ENCODE measurements at regions not wholly inside any gene's neighbourhood (a gene's known extent, or its start where the extent isn't known, plus 50 kb on each side); places are given as distances from the start of the nearest gene placed in this dataset.

- DNase-seq = no peak
- dilution Hi-C loops (cut with HindIII; ENCODE audit: low sequenced_read_pairs, unreplicated experiment) = no loop called here
- POLR2A ChIA-PET (ENCODE audit: unreplicated experiment) = no interaction called here
- Histone ChIP-seq H3K18ac (ENCODE audit: low read depth, low read length) (no peak overlapping the region), H2BK20ac (ENCODE audit: low read depth, low read length) (no peak overlapping the region), H3K9me1 (ENCODE audit: insufficient read depth, low read length) (no peaks in the 10 kb centered on the region), H3K4me3 (ENCODE audit: insufficient read depth, low read depth, low read length) (no peak overlapping the region), H3K9me3 (ENCODE audit: control insufficient read depth, insufficient read depth, low read length) (peaks cover 5% of the 10 kb centered on the region), H3K4me2 (ENCODE audit: low read depth, low read length) (no peak overlapping the region), H3K4ac (ENCODE audit: low read depth, low read length) (no peak overlapping the region), H2AK9ac (replicated peaks; ENCODE audit: low read depth, low read length, poor library complexity) (no peak overlapping the region), H3K14ac (replicated peaks; ENCODE audit: low read depth, low read length) (no peak overlapping the region), H2AFZ (replicated peaks; ENCODE audit: low read length, poor library complexity) (no peak overlapping the region), H2BK5ac (ENCODE audit: low read depth, low read length, poor library complexity, severe bottlenecking) (no peak overlapping the region), H4K20me1 (ENCODE audit: insufficient read depth, low read length) (no peaks in the 10 kb centered on the region), H4K91ac (ENCODE audit: insufficient read depth, low read depth, low read length) (no peak overlapping the region), H2BK15ac (ENCODE audit: low read depth, low read length) (no peak overlapping the region), H4K8ac (ENCODE audit: low read depth in 2 of 2, low read length in 2 of 2) (no peak overlapping the region), H3K27ac (ENCODE audit: insufficient read depth, low read length) (no peak overlapping the region), H4K5ac (ENCODE audit: low read depth, low read length) (no peak overlapping the region), H3K79me1 (ENCODE audit: low read depth in 1 of 2, low read length in 2 of 2) (no peaks in the 10 kb centered on the region), H3K23ac (ENCODE audit: low read depth, low read length) (no peak overlapping the region), H2AK5ac (ENCODE audit: low read depth, low read length) (no peak overlapping the region), H3K27me3 (ENCODE audit: control insufficient read depth, insufficient read depth, low read length) (no peaks in the 10 kb centered on the region), H2BK120ac (ENCODE audit: low read depth, low read length) (no peak overlapping the region), H3K9ac (ENCODE audit: low read depth, low read length) (no peak overlapping the region), H3K4me1 (ENCODE audit: control insufficient read depth, insufficient read depth, low read length) (no peaks in the 10 kb centered on the region), H3K56ac (ENCODE audit: extremely low read depth, insufficient read depth, low read length) (no peak overlapping the region), H3K36me3 (ENCODE audit: control insufficient read depth, insufficient read depth, low read length) (no peaks in the 10 kb centered on the region)
- CTCF ChIA-PET = no interaction called here
- 20% methylated on average over 1 of the region's 4 CpGs; no CpG with 5 or more reads in 1 of the 2 experiments for WGBS, 2 experiments (ENCODE audit: extremely low coverage in 2 of 2, insufficient read length in 1 of 2)
- no TSS peak for BruUV-seq (replicated peaks)
- ATAC-seq (ENCODE audit: low read depth) = no peak
- intact Hi-C loops (cut with micrococcal nuclease) = no loop called here
- TF ChIP-seq CTCF (conservative IDR thresholded peaks at IDR 0.05; ENCODE audit: low read depth, low read length) (no peak), RFX5 (IDR thresholded peaks at IDR 0.05; ENCODE audit: low read depth, low read length) (no peak), RCOR1 (IDR thresholded peaks at IDR 0.05; ENCODE audit: insufficient replicate concordance, low read length) (no peak), MAFK (IDR thresholded peaks at IDR 0.05; ENCODE audit: low read depth, low read length) (no peak), MAZ (IDR thresholded peaks at IDR 0.05; ENCODE audit: borderline replicate concordance, low read depth, low read length) (no peak), POLR2A (IDR thresholded peaks at IDR 0.05; ENCODE audit: low read depth, low read length) (no peak), CEBPB (IDR thresholded peaks at IDR 0.05; ENCODE audit: low read depth, low read length) (no peak), FOS (IDR thresholded peaks at IDR 0.05; ENCODE audit: low read depth, low read length) (no peak)
- in situ Hi-C loops (cut with MboI; ENCODE audit: low sequenced_read_pairs) = no loop called here
These were observed 930.1 kb upstream of the MAN1A1 start for GRCh38 chr6:120279466-120280167.

Measured in IMR-90 (cell line).